Body of pancreas (tissue), 4 donors: ENCODE measurements at regions not wholly inside any gene's neighbourhood (a gene's known extent, or its start where the extent isn't known, plus 50 kb on each side); places are given as distances from the start of the nearest gene placed in this dataset.

ENCODE experiments used
- ATAC-seq: fragments of 150-250 bp; one replicate; pipeline ENCODE4 v1.9.1; 2016
- DNase-seq, 4 donors: peaks; one replicate each; pipeline ENCODE4 v3.0.0-alpha.2; 2019
- H3K27ac ChIP-seq, 4 donors: fragments of 200-600 bp; sonication (generic); 1 replicate in 3 of 4; 2 replicates in 1 of 4; pipeline versions ENCODE4 v1.5.1 to v1.6.1; 2016 to 2019; ENCODE audit warnings: mild to moderate bottlenecking in 1 of 4, mixed read lengths in 1 of 4, moderate library complexity in 1 of 4
- H3K27me3 ChIP-seq, 2 donors: fragments of 200-600 bp; sonication (generic); one replicate each; pipeline ENCODE4 v1.6.0; 2016; ENCODE audit warnings: mild to moderate bottlenecking in 1 of 2
- H3K36me3 ChIP-seq, 2 donors: fragments of 200-600 bp; sonication (generic); replicated peaks in 1 of 2; 2 replicates each; pipeline ENCODE4 v1.5.1; 2016; ENCODE audit warnings: low read depth in 2 of 2; ENCODE audit not compliant: insufficient read depth in 1 of 2
- H3K4me1 ChIP-seq: fragments of 200-600 bp; sonication (generic); one replicate; pipeline ENCODE4 v1.6.0; 2016
- H3K4me3 ChIP-seq, 2 donors: fragments of 200-600 bp; sonication (generic); 1 replicate in 1 of 2; 2 replicates in 1 of 2; pipeline ENCODE4 v1.5.1; 2016 to 2019
- H3K9me3 ChIP-seq, 3 donors: fragments of 200-600 bp; sonication (generic); 1 replicate in 2 of 3; 2 replicates in 1 of 3; pipeline ENCODE4 v1.5.1; 2016
- CTCF ChIP-seq, 7 experiments: fragments of 450-650 bp in 4 of 7; fragments of 200-600 bp in 3 of 7; sonication (generic) in 3 of 7; IDR thresholded peaks; one replicate each; pipeline ENCODE4 v1.5.1; 2016 to 2019; ENCODE audit warnings: antibody characterized with exemption in 7 of 7
- POLR2A ChIP-seq, 3 donors: fragments of 450-650 bp; IDR thresholded peaks; one replicate each; pipeline ENCODE4 v1.6.1; 2016; ENCODE audit warnings: antibody characterized with exemption in 3 of 3, mild to moderate bottlenecking in 2 of 3
- WGBS, 2 donors: methylation state at CpG; one replicate each; pipeline ENCODE4 v1.1.5; 2017; 5-methylcytosine and 5-hydroxymethylcytosine counted together
- intact Hi-C: fragments of 100-400 bp; cut with DNase I; formaldehyde crosslinking; loops from one replicate; pipeline ENCODE4 v1.15.1; 2023

DNA sequence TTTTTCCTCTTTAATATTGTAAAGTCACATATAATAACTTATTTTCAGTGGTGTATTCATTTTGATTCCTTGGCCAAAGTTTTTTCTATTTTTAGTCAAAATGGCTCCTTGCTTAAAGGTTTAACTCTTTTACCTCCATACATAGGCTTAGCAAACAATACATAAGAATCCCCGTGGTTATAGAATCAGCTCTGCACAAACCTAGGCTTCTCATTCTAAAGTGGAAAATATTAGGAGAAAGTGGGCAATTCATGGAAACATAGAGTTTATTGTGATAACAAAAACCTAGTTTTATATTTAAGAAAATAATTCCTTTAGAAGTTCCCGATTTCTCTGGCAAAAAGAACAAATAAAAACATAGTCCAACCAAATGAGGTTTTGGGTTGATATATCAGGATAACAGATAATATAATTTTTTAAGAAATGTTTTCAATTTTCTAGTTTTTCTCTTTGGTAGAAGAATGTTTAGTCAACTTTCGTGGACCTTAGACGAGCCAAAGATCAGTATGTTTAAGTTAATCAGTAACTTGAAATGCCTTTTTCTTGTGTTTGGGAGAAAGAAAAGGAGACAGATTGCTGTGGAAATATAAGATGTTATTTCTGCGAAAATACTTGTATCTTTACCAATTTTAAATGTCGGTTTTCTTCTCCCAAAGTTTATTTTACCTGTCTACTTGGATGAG lies 93.4 kb upstream of the KLF12 start:
- ATAC-seq (no peak), DNase-seq (no peak)
- TF ChIP-seq POLR2A (IDR thresholded peaks at IDR 0.05), result no peak
- no peak for TF ChIP-seq CTCF (IDR thresholded peaks at IDR 0.05)
- intact Hi-C loops, result no loop called here
- 27 to 29% methylated on average over 6 of the region's 6 CpGs for WGBS, 2 donors
- Histone ChIP-seq H3K4me1 (no peaks in the 10 kb centered on the region), H3K27me3 (no peaks in the 10 kb centered on the region), H3K27ac (no peak overlapping the region), H3K9me3 (no peaks in the 10 kb centered on the region), H3K4me3 (no peak overlapping the region), H3K36me3 (no peaks in the 10 kb centered on the region)

GRCh38 chr13:74226791-74227475 lies 92.7 kb upstream of the KLF12 start:
- TF ChIP-seq POLR2A (IDR thresholded peaks at IDR 0.05), result no peak
- no peak for TF ChIP-seq CTCF (IDR thresholded peaks at IDR 0.05)
- H3K36me3 ChIP-seq, result no peaks in the 10 kb centered on the region
- no peaks in the 10 kb centered on the region for H3K4me1 ChIP-seq
- H3K9me3 ChIP-seq, result no peaks in the 10 kb centered on the region
- H3K4me3 ChIP-seq, result no peak overlapping the region
- DNase-seq (no peak), ATAC-seq (no peak)
- H3K27ac ChIP-seq, result no peak overlapping the region
- intact Hi-C loops, result no loop called here
- 79 to 81% methylated on average over 4 of the region's 4 CpGs for WGBS, 2 donors
- no peaks in the 10 kb centered on the region for H3K27me3 ChIP-seq

- no peak for DNase-seq
- ATAC-seq, result no peak
- Histone ChIP-seq H3K9me3 (no peaks in the 10 kb centered on the region), H3K4me3 (no peak overlapping the region), H3K27ac (no peak overlapping the region), H3K36me3 (no peaks in the 10 kb centered on the region), H3K4me1 (no peaks in the 10 kb centered on the region), H3K27me3 (no peaks in the 10 kb centered on the region)
- intact Hi-C loops, result no loop called here
- no peak for TF ChIP-seq POLR2A (IDR thresholded peaks at IDR 0.05)
- TF ChIP-seq CTCF (IDR thresholded peaks at IDR 0.05), result no peak
- 43 to 44% methylated on average over 2 of the region's 2 CpGs for WGBS, 2 donors
Observed at GRCh38 chr13:74221752-74222151, 87.5 kb upstream of the KLF12 start.

DNA sequence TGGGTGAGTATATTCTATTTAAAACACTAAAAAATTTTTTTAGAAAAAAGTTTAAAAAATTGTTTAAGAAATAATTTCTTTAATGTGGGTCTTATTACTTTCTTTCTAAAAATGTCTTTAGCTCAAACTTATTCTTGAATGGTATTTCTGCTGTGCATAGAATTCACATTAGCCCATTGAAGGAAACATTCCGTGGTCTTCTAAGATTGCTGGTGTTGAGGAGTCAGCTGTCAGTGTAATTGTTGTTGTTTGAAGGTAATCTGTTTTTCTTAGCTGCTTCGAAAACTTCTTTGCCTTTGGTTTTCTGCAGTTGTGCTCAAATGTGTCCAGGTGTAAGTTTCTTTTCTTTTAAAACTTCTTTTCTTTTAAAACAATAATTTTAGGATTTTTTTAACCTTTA lies 85.4 kb upstream of the KLF12 start:
- no peaks in the 10 kb centered on the region for H3K9me3 ChIP-seq
- ATAC-seq, result no peak
- no peaks in the 10 kb centered on the region for H3K27me3 ChIP-seq
- H3K27ac ChIP-seq, result no peak overlapping the region
- 60 to 66% methylated on average over 2 of the region's 2 CpGs for WGBS, 2 donors
- intact Hi-C loops, result no loop called here
- no peak for TF ChIP-seq POLR2A (IDR thresholded peaks at IDR 0.05)
- TF ChIP-seq CTCF (IDR thresholded peaks at IDR 0.05), result no peak
- DNase-seq, result no peak
- no peaks in the 10 kb centered on the region for H3K36me3 ChIP-seq
- no peaks in the 10 kb centered on the region for H3K4me1 ChIP-seq
- H3K4me3 ChIP-seq, result no peak overlapping the region

- H3K27me3 ChIP-seq, result no peaks in the 10 kb centered on the region
- ATAC-seq (no peak), DNase-seq (no peak)
- no peaks in the 10 kb centered on the region for H3K4me1 ChIP-seq
- intact Hi-C loops, result no loop called here
- no peak overlapping the region for H3K27ac ChIP-seq
- H3K9me3 ChIP-seq, result no peaks in the 10 kb centered on the region
- no peaks in the 10 kb centered on the region for H3K36me3 ChIP-seq
- TF ChIP-seq POLR2A (IDR thresholded peaks at IDR 0.05) (no peak), CTCF (IDR thresholded peaks at IDR 0.05) (no peak)
- no peak overlapping the region for H3K4me3 ChIP-seq
- WGBS, 2 donors, result 67 to 79% methylated on average over 7 of the region's 7 CpGs
Observed at GRCh38 chr13:74218291-74218690, 84.1 kb upstream of the KLF12 start.
